SK-N-SH treated with all-trans-retinoic acid at 6 μM for 48 hours (cell line): ENCODE measurements at regions not wholly inside any gene's neighbourhood (a gene's known extent, or its start where the extent isn't known, plus 50 kb on each side); places are given as distances from the start of the nearest gene placed in this dataset.

ENCODE experiments used
- OSR1 ChIP-seq: fragments of 250-450 bp; sonication (Bioruptor Pico); IDR thresholded peaks from 2 replicates; pipeline ENCODE4 v1.8.0; 2022; ENCODE audit warnings: moderate library complexity, mild to moderate bottlenecking, inconsistent platforms
- PPARA ChIP-seq: fragments of 250-450 bp; sonication (Bioruptor Pico); IDR thresholded peaks from 2 replicates; pipeline ENCODE4 v1.5.0; 2020; ENCODE audit warnings: mild to moderate bottlenecking, borderline replicate concordance
- SNAI2 ChIP-seq: fragments of 250-450 bp; sonication (Bioruptor Pico); IDR thresholded peaks from 2 replicates; pipeline ENCODE4 v1.5.0; 2020; ENCODE audit warnings: mild to moderate bottlenecking, moderate library complexity
- TCF4 ChIP-seq: fragments of 250-450 bp; sonication (Bioruptor Pico); IDR thresholded peaks from 2 replicates; pipeline ENCODE4 v1.8.0; 2021; ENCODE audit warnings: mild to moderate bottlenecking, moderate library complexity, borderline replicate concordance
- TOX ChIP-seq: fragments of 250-450 bp; sonication (Bioruptor Pico); IDR thresholded peaks from 2 replicates; pipeline ENCODE4 v1.8.0; 2021; ENCODE audit warnings: mild to moderate bottlenecking, moderate library complexity, borderline replicate concordance
- ZFP3 ChIP-seq: fragments of 250-450 bp; sonication (Bioruptor Pico); IDR thresholded peaks from 2 replicates; pipeline ENCODE4 v1.5.0; 2020; ENCODE audit warnings: mild to moderate bottlenecking, moderate library complexity
- ZFP30 ChIP-seq: fragments of 450-650 bp; formaldehyde crosslinking; IDR thresholded peaks from 2 replicates; pipeline ENCODE4 v1.5.0; 2022; ENCODE audit warnings: mild to moderate bottlenecking, moderate library complexity
- ZNF565 ChIP-seq: fragments of 450-650 bp; formaldehyde crosslinking; conservative IDR thresholded peaks from 2 replicates; pipeline ENCODE4 v1.5.0; 2020; ENCODE audit warnings: low read depth, mild to moderate bottlenecking, moderate library complexity
- ZNF70 ChIP-seq: fragments of 450-650 bp; formaldehyde crosslinking; IDR thresholded peaks from 2 replicates; pipeline ENCODE4 v1.5.0; 2020; ENCODE audit warnings: mild to moderate bottlenecking, moderate library complexity
- ZNF8 ChIP-seq: fragments of 450-650 bp; formaldehyde crosslinking; IDR thresholded peaks from 2 replicates; pipeline ENCODE4 v1.5.0; 2020; ENCODE audit warnings: mild to moderate bottlenecking, moderate library complexity
- TF ChIP-seq, protein P1 (sequence below): fragments of 250-450 bp; sonication (Bioruptor Pico); IDR thresholded peaks from 2 replicates; pipeline ENCODE4 v1.5.1; 2021; ENCODE audit warnings: mild to moderate bottlenecking, moderate library complexity
- TF ChIP-seq, protein P2 (sequence below): fragments of 250-450 bp; sonication (Bioruptor Pico); IDR thresholded peaks from 2 replicates; pipeline ENCODE4 v1.8.0; 2020; ENCODE audit warnings: mild to moderate bottlenecking, moderate library complexity, borderline replicate concordance
- TF ChIP-seq, protein P3 (sequence below): fragments of 250-450 bp; sonication (Bioruptor Pico); IDR thresholded peaks from 2 replicates; pipeline ENCODE4 v1.8.0; 2021; ENCODE audit warnings: low read depth, mild to moderate bottlenecking, moderate library complexity, borderline replicate concordance
- TF ChIP-seq, protein P4 (sequence below): fragments of 250-450 bp; sonication (Bioruptor Pico); IDR thresholded peaks from 2 replicates; pipeline ENCODE4 v1.5.1; 2020; ENCODE audit warnings: low read depth, mild to moderate bottlenecking, moderate library complexity

DNA sequence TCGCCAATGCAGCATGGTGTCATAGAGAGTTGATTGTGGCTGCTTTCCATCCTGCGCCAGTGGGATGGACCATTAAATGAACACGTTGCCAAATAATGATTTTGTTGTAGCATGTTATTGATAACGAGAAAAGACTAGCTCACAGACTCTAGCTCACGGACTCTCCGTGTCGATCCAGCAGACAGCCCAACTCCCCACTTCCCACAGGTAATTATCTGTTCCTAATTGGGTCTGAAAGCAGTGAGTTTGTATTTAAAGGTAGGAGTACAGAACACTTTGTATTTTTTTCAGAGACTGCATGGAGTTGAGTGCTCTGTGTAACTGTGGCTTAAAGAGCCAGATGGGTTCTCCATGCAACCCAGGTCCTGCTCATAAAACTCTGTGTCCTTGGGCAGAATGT lies 1250.5 kb downstream of the TYW1 start:
- TF ChIP-seq, protein P1, sequence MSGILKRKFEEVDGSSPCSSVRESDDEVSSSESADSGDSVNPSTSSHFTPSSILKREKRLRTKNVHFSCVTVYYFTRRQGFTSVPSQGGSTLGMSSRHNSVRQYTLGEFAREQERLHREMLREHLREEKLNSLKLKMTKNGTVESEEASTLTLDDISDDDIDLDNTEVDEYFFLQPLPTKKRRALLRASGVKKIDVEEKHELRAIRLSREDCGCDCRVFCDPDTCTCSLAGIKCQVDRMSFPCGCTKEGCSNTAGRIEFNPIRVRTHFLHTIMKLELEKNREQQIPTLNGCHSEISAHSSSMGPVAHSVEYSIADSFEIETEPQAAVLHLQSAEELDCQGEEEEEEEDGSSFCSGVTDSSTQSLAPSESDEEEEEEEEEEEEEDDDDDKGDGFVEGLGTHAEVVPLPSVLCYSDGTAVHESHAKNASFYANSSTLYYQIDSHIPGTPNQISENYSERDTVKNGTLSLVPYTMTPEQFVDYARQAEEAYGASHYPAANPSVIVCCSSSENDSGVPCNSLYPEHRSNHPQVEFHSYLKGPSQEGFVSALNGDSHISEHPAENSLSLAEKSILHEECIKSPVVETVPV (CRISPR knock-in tag) = no peak
- no peak for TF ChIP-seq OSR1 (CRISPR knock-in tag)
- TF ChIP-seq, protein P2, sequence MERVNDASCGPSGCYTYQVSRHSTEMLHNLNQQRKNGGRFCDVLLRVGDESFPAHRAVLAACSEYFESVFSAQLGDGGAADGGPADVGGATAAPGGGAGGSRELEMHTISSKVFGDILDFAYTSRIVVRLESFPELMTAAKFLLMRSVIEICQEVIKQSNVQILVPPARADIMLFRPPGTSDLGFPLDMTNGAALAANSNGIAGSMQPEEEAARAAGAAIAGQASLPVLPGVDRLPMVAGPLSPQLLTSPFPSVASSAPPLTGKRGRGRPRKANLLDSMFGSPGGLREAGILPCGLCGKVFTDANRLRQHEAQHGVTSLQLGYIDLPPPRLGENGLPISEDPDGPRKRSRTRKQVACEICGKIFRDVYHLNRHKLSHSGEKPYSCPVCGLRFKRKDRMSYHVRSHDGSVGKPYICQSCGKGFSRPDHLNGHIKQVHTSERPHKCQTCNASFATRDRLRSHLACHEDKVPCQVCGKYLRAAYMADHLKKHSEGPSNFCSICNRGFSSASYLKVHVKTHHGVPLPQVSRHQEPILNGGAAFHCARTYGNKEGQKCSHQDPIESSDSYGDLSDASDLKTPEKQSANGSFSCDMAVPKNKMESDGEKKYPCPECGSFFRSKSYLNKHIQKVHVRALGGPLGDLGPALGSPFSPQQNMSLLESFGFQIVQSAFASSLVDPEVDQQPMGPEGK (CRISPR knock-in tag) = no peak
- no peak for TF ChIP-seq ZFP3 (CRISPR knock-in tag)
- no peak for TF ChIP-seq TCF4 (CRISPR knock-in tag)
- no peak for TF ChIP-seq PPARA (CRISPR knock-in tag)
- TF ChIP-seq ZNF565 (CRISPR knock-in tag) = no peak
- no peak for TF ChIP-seq ZFP30
- no peak for TF ChIP-seq ZNF8 (CRISPR knock-in tag)
- TF ChIP-seq, protein P3, sequence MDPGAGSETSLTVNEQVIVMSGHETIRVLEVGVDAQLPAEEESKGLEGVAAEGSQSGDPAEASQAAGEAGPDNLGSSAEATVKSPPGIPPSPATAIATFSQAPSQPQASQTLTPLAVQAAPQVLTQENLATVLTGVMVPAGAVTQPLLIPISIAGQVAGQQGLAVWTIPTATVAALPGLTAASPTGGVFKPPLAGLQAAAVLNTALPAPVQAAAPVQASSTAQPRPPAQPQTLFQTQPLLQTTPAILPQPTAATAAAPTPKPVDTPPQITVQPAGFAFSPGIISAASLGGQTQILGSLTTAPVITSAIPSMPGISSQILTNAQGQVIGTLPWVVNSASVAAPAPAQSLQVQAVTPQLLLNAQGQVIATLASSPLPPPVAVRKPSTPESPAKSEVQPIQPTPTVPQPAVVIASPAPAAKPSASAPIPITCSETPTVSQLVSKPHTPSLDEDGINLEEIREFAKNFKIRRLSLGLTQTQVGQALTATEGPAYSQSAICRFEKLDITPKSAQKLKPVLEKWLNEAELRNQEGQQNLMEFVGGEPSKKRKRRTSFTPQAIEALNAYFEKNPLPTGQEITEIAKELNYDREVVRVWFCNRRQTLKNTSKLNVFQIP = no peak
- TF ChIP-seq SNAI2 (CRISPR knock-in tag) = no peak
- no peak for TF ChIP-seq ZNF70 (CRISPR knock-in tag)
- no peak for TF ChIP-seq TOX (CRISPR knock-in tag)
- TF ChIP-seq, protein P4, sequence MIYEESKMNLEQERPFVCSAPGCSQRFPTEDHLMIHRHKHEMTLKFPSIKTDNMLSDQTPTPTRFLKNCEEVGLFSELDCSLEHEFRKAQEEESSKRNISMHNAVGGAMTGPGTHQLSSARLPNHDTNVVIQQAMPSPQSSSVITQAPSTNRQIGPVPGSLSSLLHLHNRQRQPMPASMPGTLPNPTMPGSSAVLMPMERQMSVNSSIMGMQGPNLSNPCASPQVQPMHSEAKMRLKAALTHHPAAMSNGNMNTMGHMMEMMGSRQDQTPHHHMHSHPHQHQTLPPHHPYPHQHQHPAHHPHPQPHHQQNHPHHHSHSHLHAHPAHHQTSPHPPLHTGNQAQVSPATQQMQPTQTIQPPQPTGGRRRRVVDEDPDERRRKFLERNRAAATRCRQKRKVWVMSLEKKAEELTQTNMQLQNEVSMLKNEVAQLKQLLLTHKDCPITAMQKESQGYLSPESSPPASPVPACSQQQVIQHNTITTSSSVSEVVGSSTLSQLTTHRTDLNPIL (CRISPR knock-in tag) = no peak
